ENCODE measurements at regions not wholly inside any gene's neighbourhood (a gene's known extent, or its start where the extent isn't known, plus 50 kb on each side); places are given as distances from the start of the nearest gene placed in this dataset.

DNA sequence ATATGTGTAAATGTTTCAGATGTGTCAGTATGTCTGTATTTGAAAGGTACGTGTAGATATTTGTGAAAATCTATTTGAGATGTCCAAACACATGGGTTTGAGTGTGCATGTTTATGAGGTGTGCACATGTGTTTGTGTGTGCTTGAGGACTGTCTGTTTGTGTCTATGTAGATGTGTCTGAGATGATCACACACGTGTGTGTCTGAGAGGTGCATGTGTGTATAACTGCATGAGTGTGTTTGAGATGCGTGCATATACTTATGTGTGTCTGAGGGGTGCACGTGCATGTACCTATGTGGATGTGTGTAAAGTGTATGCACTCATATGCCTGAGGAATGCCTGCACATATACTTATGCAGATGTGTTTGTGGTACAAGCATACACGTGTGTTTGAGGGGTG, 584.4 kb downstream of the BUD13 start:
- TF ChIP-seq ZNF274 (IDR thresholded peaks at IDR 0.05; ENCODE audit: low read depth, low read length), result no peak
- no peak overlapping the region for H3K4me3 ChIP-seq (ENCODE audit: low read length)

DNA sequence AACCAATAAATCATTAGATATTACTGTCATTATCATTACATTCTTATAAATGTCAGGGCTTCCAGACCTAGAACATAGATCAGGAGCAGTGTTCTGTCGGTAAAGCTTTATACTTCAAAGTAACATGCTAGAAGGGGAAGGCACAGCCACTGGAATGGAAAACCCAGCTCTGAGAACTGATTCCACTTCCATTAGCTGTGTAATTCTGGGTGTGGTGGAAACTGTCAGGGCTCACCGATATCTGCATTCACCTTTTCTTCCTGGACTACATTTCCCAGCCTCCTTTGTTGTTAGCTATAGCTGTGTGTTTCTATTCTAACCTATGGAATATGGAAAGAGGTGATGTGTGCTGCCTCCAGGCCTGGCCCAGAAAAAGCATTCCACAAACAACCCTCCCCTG, 585.8 kb downstream of the BUD13 start:
- H3K4me3 ChIP-seq (ENCODE audit: low read length), result no peak overlapping the region
- TF ChIP-seq ZNF274 (IDR thresholded peaks at IDR 0.05; ENCODE audit: low read depth, low read length), result no peak

DNA sequence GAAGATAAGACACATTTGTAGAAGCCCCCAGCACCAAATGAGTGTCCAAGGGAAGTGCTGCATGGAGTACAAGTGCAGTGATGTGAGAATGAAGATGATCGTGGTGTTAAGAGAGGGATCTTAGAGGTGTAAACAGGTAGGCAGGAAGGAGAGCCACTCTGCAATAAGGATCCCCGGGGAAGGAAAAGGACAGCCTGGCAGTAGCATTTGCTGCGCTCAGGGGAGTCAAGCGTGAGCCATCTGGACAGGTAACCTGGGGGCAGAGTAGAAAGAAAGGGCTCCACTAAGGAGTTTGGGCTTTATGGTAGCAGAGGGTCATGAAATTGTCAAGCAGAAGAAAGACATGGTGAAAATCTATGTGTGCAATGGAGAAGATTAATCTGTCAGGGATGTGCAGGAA, 587.2 kb downstream of the BUD13 start:
- no peak overlapping the region for H3K4me3 ChIP-seq (ENCODE audit: low read length)
- no peak for TF ChIP-seq ZNF274 (IDR thresholded peaks at IDR 0.05; ENCODE audit: low read depth, low read length)

DNA sequence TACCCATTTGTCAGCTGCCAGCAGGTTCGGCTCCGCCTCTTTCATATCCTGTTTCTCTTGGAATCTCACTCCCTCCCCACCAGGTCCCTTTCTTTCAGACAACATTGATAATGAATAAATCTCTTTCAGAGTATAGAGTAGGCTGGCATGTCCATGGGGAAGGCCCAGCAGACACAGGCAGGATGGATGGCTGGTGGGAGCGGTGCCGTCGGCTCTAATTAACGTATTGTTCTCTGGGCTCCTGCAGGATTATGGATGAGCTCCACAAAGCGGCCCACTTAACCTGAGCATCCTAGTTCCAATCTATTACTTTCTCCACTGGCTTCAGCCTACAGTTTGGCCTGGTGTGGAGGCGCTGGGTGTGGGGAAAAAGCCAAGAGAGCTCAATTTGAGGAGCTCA, 588.0 kb downstream of the BUD13 start:
- TF ChIP-seq ZNF274 (IDR thresholded peaks at IDR 0.05; ENCODE audit: low read depth, low read length), result no peak
- no peak overlapping the region for H3K4me3 ChIP-seq (ENCODE audit: low read length)

DNA sequence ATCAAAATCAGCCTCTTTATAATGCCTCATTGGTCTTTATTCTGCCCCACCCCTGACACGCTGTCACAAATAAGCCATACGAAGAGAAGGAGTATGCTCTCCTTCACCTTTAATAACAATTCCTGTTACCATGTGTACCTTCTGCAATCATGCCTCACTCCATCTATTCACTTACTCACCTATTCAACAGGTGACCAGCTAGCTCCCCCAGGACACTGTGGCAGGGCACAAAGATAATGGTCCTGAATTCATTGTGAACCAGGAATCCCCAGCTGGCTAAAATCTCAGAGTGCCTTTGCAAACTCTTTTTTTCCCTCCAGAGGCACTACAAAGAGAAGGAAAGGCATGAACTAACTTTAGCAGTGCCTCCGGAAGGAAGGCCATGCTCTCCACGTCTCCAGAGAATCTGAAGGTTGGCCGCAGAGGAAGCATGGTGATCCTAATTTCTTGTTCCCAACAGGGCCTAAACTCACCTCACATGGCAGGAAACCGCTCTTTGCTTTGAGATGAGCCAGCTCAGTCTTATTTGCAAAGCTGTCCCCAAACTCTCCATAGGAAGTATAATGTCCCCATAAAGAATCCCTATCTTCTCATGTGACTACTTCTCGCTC, 590.3 kb downstream of the BUD13 start:
- H3K4me3 ChIP-seq (ENCODE audit: low read length), result no peak overlapping the region

DNA sequence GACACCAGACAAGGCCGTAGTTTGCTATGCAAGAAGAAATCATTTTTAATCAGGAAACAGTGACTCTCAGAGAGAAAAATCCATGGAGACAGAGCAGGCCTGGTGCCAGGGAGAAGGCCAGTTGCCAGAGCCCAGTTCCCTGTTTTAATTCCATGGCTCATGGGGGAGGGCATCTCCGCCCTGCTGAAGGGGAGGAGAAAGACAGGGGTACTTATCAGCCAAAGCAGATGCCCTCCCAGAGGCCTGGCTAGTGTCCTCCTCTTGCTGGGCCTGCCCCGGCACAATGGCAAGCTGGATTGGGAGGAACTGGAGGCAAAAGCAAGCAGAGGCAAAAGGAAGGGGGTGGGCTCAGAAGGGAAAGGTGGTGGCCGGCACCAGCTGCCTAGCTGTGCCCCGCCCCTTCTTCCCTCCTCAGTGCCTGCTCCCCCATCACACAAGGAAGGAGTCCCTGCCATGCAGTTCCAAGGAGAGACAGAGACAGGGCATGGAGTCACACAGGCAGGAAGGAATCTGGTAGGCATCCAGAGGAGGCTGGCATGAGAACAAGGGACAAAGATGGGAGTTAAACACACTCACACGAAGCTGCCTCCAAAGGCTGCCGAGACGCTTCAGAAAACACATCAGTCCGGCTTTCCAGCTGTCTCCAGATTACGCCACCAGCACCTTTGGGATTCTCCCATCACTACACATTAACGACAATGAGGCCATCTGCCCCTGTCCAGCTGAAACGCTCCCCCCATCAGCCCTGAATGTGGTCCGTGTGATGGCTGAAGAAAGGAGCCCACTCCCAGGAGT, 591.8 kb downstream of the BUD13 start:
- no peak for TF ChIP-seq ZNF274 (IDR thresholded peaks at IDR 0.05; ENCODE audit: low read depth, low read length)
- no peak overlapping the region for H3K4me3 ChIP-seq (ENCODE audit: low read length)

More for the DNA sequence above, 590.3 kb downstream of the BUD13 start:
- TF ChIP-seq ZNF274 (IDR thresholded peaks at IDR 0.05; ENCODE audit: low read depth, low read length), result no peak

DNA sequence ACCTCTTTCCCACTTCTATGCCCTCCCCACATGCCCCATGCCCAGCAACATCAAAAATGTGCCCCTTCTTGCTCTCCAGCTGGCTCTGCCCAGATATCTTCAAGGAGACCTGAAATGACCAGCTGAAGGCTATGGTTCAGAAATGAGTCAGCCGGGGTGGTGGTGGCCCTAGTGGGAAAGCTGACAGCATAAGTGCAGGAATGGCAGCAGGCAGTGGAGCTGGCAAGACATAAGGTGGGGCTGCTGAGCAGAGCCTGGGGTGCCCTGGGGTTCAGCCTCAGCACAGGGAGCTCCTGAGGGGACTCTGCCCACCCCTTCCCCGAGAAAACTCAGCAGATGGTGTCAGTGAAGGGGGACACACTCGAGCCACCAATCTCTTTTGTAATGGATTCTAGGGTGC, 593.4 kb downstream of the BUD13 start:
- H3K4me3 ChIP-seq (ENCODE audit: low read length), result no peak overlapping the region
- TF ChIP-seq ZNF274 (IDR thresholded peaks at IDR 0.05; ENCODE audit: low read depth, low read length), result no peak

DNA sequence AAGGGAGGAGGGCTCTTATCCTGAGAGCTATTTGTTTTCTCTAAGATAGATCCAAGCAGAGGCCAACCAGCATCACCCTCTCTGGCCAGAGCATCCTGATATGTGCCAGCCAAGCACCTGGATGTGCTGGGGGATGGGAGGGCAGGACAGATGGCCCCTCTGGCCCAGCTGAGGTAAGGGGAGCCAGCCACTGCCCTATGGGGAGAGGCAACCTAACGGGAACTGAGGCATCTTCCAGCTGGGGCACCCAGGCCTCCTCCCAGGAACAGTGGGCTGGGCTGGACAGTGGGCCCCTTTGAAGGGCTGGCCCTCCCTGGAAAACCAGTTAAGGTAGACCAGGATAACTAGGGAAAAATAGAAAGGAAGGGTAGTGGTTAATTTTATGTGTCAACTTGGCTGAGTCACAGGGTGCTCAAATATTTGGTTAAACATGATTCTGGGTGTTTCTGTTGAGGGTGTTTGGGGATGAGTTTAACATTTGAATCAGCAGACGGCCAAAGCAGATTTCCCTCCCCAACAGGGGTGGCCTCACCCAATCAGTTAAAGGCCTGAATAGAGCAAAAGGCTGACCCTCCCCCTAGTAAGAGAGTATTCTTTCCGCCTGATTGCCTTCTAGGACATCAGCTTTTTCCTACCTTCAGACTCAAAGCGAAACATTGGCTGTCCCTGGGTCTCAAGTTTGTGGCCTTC, 595.1 kb downstream of the BUD13 start:
- no peak overlapping the region for H3K4me3 ChIP-seq (ENCODE audit: low read length)
- TF ChIP-seq ZNF274 (IDR thresholded peaks at IDR 0.05; ENCODE audit: low read depth, low read length), result no peak

DNA sequence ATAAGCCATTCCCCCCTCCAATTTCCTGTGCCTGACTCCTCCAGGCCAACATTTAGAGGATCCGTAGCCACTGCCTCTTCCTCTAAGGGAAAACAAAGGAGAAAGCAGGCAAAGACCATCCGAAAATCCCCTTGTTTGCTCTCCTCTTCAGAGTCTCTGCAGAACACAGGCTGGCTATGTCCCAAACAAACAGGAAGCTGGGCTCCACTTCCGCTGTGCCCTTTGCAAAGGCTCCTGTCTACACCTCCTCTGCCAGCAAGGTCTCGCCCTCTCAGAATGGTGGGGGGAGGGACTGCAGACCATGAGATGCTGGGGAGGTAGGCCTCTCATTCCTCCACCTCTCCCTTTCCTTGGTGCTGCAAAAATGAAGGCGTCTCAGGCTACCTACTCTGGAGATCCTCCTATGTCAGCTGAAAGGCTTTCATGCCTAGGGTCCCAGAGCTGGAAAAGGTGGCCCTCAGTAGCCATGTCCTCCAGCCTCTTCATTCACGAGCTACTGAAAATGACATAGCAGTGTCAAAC, 596.2 kb downstream of the BUD13 start:
- TF ChIP-seq ZNF274 (IDR thresholded peaks at IDR 0.05; ENCODE audit: low read depth, low read length), result no peak
- H3K4me3 ChIP-seq (ENCODE audit: low read length), result no peak overlapping the region

DNA sequence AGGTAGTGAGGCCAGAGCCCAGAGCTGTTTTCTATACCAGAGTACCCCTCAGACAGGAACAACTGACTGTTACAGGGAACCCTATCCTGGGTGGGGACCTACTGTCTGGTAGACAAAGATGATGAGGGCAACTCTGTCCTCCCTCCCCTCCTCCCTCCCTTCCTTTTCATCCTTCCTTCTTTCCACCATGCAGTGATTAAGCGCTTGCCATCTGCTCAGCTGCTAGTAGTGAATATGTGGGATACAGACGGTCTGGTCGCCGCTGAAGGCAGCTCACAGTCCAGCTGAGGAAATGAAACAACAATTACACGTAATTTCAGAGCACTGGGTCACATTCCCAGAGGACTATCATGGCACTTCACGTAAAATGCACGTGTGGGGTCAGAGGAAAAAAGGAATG, 597.1 kb downstream of the BUD13 start:
- TF ChIP-seq ZNF274 (IDR thresholded peaks at IDR 0.05; ENCODE audit: low read depth, low read length), result no peak
- H3K4me3 ChIP-seq (ENCODE audit: low read length), result no peak overlapping the region

DNA sequence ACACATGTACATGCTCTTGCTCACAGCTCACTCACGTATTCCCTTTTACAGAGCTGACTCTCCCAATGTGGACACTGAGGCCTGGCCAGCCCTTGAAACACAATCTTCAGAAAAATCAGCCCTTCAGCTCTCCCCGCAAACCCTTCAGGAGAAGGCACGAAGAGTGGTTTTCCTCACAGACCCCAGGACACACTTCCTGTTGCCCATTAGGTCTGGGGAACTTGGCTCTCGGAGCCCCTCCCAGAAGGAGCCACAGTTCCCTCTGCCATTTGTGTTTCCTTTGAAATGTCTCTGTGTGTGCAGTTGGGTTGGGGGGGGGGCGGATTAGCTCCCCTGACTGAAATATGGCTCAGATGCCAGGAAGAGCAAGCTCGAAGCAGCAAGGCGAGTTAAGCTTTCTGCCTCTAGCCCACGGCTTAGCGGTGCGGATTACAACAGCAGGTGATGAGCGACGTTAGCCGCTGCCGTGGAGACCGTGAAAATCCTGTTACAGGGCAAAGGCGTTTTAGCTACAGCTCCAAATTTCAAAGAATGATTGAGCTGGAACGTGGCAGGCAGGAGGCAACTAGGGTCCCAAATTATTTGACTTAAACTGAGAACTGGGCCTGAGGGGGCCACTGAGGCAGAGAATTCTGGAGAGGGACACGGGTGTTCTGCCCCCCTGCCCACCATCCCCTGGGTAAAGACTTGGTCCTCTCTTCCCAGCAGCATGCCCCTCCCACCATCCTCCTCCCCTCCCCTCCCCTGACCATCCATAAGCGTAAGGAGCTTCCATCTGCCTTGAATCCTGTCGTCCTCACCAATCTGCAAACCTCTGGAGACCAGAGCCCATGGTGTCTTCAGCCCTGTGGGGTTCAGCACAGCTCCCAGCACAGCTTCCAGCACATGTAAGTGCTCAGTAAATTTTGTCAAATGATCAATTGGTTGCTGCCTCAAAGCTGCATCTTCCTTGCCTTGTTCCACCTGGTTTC, 598.6 kb downstream of the BUD13 start:
- no peak for TF ChIP-seq ZNF274 (IDR thresholded peaks at IDR 0.05; ENCODE audit: low read depth, low read length)
- H3K4me3 ChIP-seq (ENCODE audit: low read length), result no peak overlapping the region

DNA sequence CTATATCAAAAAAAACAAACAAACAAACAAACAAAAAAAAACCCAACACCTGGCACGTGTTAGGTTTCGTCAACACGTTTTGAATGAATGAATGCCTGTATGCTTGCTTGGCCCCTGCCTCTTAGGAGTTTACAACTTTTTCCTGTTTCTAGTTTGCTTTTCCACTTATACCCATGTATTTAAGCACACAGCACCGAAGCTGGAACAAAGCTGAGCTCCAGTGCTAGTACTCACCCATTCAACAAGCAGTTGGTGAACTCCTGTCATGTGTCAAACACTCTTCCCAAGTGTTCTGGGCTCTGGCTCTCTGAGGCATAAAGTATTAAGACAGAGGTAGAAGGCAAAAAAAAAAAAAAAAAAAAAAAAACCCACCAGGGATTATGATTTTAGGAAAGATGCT, 599.3 kb downstream of the BUD13 start:
- TF ChIP-seq ZNF274 (IDR thresholded peaks at IDR 0.05; ENCODE audit: low read depth, low read length), result no peak
- no peak overlapping the region for H3K4me3 ChIP-seq (ENCODE audit: low read length)

DNA sequence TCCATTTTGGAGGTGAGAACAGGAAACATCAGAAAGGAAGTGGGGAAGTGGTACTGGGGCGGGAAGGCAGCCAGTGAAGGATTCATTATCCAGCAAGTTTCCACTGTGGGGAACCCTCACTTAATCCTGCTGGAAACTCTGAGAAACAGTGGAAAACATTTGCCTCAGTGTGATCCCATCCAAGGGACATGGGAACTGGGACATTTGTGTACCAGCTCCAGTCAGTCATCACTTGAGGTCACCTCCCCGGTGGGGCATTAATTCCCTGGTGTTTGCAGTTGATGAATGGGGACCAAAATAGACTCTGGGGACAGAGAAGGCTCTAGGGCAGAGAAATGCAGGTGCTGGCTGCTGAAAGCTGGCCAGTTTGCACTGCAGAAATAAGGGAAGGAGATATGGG, 599.9 kb downstream of the BUD13 start:
- TF ChIP-seq ZNF274 (IDR thresholded peaks at IDR 0.05; ENCODE audit: low read depth, low read length), result no peak
- H3K4me3 ChIP-seq (ENCODE audit: low read length), result no peak overlapping the region

DNA sequence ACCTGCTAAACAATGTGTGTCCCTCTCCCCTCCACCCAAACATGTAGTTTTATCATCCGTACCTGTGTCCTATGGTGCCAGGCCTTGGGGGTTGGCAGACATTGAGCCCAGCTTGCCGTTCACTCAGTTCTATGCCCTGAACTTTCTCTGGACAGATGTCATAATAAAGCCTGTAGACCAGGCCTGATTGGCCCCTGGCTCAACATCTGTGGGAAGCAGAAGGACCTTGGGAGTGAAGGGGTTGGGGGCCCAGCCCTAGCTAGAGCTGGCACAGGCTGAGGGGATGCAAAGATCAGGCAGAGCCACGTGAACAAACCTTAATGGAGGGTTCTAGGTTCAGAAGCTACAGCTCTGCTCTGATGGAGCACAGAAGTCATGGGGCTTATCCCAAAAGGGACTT, 600.6 kb downstream of the BUD13 start:
- TF ChIP-seq ZNF274 (IDR thresholded peaks at IDR 0.05; ENCODE audit: low read depth, low read length), result no peak

More for the DNA sequence above, 600.6 kb downstream of the BUD13 start:
- H3K4me3 ChIP-seq (ENCODE audit: low read length), result no peak overlapping the region

Data from GM08714 (cell line).